SK-N-SH (cell line): ENCODE measurements at regions not wholly inside any gene's neighbourhood (a gene's known extent, or its start where the extent isn't known, plus 50 kb on each side); places are given as distances from the start of the nearest gene placed in this dataset.

ENCODE experiments used
- CHD2 ChIP-seq: fragments of 150-350 bp; IDR thresholded peaks from 2 replicates; pipeline ENCODE4 v1.6.1; 2018; ENCODE audit warnings: low read length; ENCODE audit not compliant: partially characterized antibody
- EP300 ChIP-seq, 2 experiments: IDR thresholded peaks; 2 replicates each; pipeline versions ENCODE4 v1.4.0 to v1.6.1; 2012; ENCODE audit warnings: borderline replicate concordance in 1 of 2, low read depth in 1 of 2, low read length in 1 of 2
- GABPA ChIP-seq: IDR thresholded peaks from 2 replicates; pipeline ENCODE4 v1.4.0; 2012; ENCODE audit warnings: low read depth, mild to moderate bottlenecking
- MEF2A ChIP-seq: IDR thresholded peaks from 2 replicates; pipeline ENCODE4 v1.4.0; 2012; ENCODE audit warnings: low read depth, borderline replicate concordance
- POLR2AphosphoS5 ChIP-seq: IDR thresholded peaks from 2 replicates; pipeline ENCODE4 v1.6.1; 2012; ENCODE audit warnings: low read depth, low read length
- RFX5 ChIP-seq: IDR thresholded peaks from 2 replicates; pipeline ENCODE4 v1.6.1; 2012; ENCODE audit warnings: mild to moderate bottlenecking, improper control_type of control experiment, low read length
- TAF1 ChIP-seq: IDR thresholded peaks from 2 replicates; pipeline ENCODE4 v1.6.1; 2012; ENCODE audit warnings: low read depth, mild to moderate bottlenecking, low read length, moderate library complexity, borderline replicate concordance
- TCF12 ChIP-seq: IDR thresholded peaks from 2 replicates; pipeline ENCODE4 v1.4.0; 2012
- TF ChIP-seq, protein P1 (sequence below): fragments of 200-600 bp; sonication (generic); IDR thresholded peaks from 2 replicates; pipeline ENCODE4 v1.6.1; 2017; ENCODE audit warnings: antibody characterized with exemption, mild to moderate bottlenecking, moderate library complexity
- TF ChIP-seq, protein P2 (sequence below): IDR thresholded peaks from 2 replicates; pipeline ENCODE4 v1.6.1; 2012; ENCODE audit warnings: mild to moderate bottlenecking, low read depth, low read length, moderate library complexity
- TF ChIP-seq, protein P3 (sequence below): IDR thresholded peaks from 2 replicates; pipeline ENCODE4 v1.4.0; 2012; ENCODE audit warnings: low read depth, borderline replicate concordance

DNA sequence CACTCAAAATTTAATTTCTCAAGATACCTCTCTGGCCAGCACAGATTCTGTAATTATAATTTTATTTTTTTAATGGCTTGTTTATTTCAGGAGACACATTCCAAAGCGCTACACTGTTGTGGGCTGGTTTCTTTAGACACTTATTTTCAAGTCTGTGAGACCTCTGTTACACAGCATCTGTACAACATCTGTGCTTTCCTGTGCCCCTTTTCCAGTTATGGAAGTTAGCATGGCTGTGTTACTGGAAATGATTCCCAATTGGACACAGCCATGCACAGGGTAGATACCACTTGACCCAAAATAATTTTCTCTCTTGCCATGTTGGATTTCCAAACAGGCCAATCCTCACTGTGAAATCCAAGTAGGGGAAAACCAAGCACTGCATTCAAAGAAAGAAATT is 172.3 kb upstream of the ADCY1 start:
- TF ChIP-seq, protein P1, sequence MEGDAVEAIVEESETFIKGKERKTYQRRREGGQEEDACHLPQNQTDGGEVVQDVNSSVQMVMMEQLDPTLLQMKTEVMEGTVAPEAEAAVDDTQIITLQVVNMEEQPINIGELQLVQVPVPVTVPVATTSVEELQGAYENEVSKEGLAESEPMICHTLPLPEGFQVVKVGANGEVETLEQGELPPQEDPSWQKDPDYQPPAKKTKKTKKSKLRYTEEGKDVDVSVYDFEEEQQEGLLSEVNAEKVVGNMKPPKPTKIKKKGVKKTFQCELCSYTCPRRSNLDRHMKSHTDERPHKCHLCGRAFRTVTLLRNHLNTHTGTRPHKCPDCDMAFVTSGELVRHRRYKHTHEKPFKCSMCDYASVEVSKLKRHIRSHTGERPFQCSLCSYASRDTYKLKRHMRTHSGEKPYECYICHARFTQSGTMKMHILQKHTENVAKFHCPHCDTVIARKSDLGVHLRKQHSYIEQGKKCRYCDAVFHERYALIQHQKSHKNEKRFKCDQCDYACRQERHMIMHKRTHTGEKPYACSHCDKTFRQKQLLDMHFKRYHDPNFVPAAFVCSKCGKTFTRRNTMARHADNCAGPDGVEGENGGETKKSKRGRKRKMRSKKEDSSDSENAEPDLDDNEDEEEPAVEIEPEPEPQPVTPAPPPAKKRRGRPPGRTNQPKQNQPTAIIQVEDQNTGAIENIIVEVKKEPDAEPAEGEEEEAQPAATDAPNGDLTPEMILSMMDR, result no peak
- no peak for TF ChIP-seq RFX5
- TF ChIP-seq TCF12, result no peak
- TF ChIP-seq EP300 (IDR thresholded peaks at IDR 0.05; ENCODE audit: borderline replicate concordance in 1 of 2, low read depth in 1 of 2, low read length in 1 of 2), result no peak
- TF ChIP-seq, protein P2, sequence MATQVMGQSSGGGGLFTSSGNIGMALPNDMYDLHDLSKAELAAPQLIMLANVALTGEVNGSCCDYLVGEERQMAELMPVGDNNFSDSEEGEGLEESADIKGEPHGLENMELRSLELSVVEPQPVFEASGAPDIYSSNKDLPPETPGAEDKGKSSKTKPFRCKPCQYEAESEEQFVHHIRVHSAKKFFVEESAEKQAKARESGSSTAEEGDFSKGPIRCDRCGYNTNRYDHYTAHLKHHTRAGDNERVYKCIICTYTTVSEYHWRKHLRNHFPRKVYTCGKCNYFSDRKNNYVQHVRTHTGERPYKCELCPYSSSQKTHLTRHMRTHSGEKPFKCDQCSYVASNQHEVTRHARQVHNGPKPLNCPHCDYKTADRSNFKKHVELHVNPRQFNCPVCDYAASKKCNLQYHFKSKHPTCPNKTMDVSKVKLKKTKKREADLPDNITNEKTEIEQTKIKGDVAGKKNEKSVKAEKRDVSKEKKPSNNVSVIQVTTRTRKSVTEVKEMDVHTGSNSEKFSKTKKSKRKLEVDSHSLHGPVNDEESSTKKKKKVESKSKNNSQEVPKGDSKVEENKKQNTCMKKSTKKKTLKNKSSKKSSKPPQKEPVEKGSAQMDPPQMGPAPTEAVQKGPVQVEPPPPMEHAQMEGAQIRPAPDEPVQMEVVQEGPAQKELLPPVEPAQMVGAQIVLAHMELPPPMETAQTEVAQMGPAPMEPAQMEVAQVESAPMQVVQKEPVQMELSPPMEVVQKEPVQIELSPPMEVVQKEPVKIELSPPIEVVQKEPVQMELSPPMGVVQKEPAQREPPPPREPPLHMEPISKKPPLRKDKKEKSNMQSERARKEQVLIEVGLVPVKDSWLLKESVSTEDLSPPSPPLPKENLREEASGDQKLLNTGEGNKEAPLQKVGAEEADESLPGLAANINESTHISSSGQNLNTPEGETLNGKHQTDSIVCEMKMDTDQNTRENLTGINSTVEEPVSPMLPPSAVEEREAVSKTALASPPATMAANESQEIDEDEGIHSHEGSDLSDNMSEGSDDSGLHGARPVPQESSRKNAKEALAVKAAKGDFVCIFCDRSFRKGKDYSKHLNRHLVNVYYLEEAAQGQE, result no peak
- no peak for TF ChIP-seq POLR2AphosphoS5
- no peak for TF ChIP-seq TAF1
- TF ChIP-seq, protein P3, sequence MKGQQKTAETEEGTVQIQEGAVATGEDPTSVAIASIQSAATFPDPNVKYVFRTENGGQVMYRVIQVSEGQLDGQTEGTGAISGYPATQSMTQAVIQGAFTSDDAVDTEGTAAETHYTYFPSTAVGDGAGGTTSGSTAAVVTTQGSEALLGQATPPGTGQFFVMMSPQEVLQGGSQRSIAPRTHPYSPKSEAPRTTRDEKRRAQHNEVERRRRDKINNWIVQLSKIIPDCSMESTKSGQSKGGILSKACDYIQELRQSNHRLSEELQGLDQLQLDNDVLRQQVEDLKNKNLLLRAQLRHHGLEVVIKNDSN, result no peak
- no peak for TF ChIP-seq CHD2
- TF ChIP-seq MEF2A, result no peak
- TF ChIP-seq GABPA, result no peak
